Smooth muscle cell (in vitro differentiated cells): ENCODE measurements at regions not wholly inside any gene's neighbourhood (a gene's known extent, or its start where the extent isn't known, plus 50 kb on each side); places are given as distances from the start of the nearest gene placed in this dataset.

ENCODE experiments used
- DNase-seq: peaks from one replicate; lab custom pipeline; 2025; ENCODE audit not compliant: unreplicated experiment; lab: John Stamatoyannopoulos, UW
- H2AFZ ChIP-seq: fragments of 200-600 bp; sonication (generic); 2 replicates; pipeline ENCODE4 v1.6.0; 2016; ENCODE audit warnings: antibody characterized with exemption, low read depth, mild to moderate bottlenecking
- H3F3A ChIP-seq: fragments of 200-600 bp; sonication (generic); 2 replicates; pipeline ENCODE4 v1.6.0; 2017; ENCODE audit warnings: antibody characterized with exemption, low read depth
- H3K27ac ChIP-seq: fragments of 200-600 bp; sonication (generic); 2 replicates; pipeline ENCODE4 v1.5.1; 2016; ENCODE audit warnings: low read depth, mild to moderate bottlenecking
- H3K27me3 ChIP-seq: fragments of 200-600 bp; sonication (generic); 2 replicates; pipeline ENCODE4 v1.6.1; 2016; ENCODE audit warnings: low read depth, mild to moderate bottlenecking
- H3K36me3 ChIP-seq: fragments of 200-600 bp; sonication (generic); 2 replicates; pipeline ENCODE4 v1.5.1; 2016; ENCODE audit warnings: low read depth
- H3K4me1 ChIP-seq: fragments of 200-600 bp; sonication (generic); 2 replicates; pipeline ENCODE4 v1.5.1; 2016; ENCODE audit warnings: low read depth
- H3K4me2 ChIP-seq: fragments of 200-600 bp; sonication (generic); 2 replicates; pipeline ENCODE4 v1.6.0; 2016; ENCODE audit warnings: mild to moderate bottlenecking
- H3K4me3 ChIP-seq: fragments of 200-600 bp; sonication (generic); 2 replicates; pipeline ENCODE4 v1.5.1; 2016; ENCODE audit warnings: mild to moderate bottlenecking
- H3K79me2 ChIP-seq: fragments of 200-600 bp; sonication (generic); 2 replicates; pipeline ENCODE4 v1.6.0; 2016; ENCODE audit warnings: low read depth, mild to moderate bottlenecking
- H3K9ac ChIP-seq: fragments of 200-600 bp; sonication (generic); 2 replicates; pipeline ENCODE4 v1.6.0; 2016; ENCODE audit warnings: low read depth
- H3K9me3 ChIP-seq: fragments of 200-600 bp; sonication (generic); replicated peaks from 2 replicates; pipeline ENCODE4 v1.5.1; 2016; ENCODE audit warnings: low read depth
- H4K20me1 ChIP-seq: fragments of 200-600 bp; sonication (generic); 2 replicates; pipeline ENCODE4 v1.6.0; 2016; ENCODE audit warnings: low read depth
- WGBS: methylation state at CpG from one replicate; pipeline ENCODE4 v1.1.7; 2016; ENCODE audit warnings: low lambda C conversion rate; 5-methylcytosine and 5-hydroxymethylcytosine counted together
- TF ChIP-seq, protein P1 (sequence below): fragments of 200-600 bp; sonication (generic); IDR thresholded peaks from 2 replicates; pipeline ENCODE4 v1.5.1; 2017; ENCODE audit warnings: borderline replicate concordance, mild to moderate bottlenecking, antibody characterized with exemption; ENCODE audit not compliant: insufficient read depth, poor library complexity, severe bottlenecking

DNA sequence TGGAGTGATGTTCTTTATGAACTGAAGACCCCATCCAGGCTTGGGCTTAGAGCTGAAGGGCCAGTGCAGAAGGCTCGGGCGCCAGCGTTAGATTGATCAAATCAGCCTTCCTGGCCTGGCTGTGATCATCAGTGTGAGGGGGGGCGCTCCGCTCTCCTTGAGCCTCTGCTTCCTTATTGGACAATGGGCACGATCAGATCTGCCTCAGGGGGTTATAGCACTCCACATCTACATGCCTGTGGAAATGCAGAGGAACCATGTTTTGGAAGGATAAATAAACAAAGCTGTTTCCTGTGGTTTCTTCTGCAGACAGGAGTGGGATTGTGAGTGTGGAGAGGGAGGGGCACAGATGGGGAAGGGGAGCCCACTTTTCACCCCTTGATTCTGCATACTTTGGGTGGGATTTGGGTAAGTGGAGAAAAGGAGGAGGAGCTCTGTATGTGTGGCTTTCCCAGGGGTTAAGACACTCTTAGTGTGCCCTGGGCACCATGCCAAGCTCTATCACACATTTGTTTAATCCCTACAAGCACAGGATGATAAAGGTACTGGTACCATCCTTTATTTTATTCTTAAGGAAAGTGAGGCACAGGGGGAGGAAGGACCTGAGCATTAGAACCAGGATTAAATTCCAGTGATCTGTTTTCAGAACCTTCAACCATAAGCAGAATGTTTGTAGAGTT lies 150.5 kb downstream of the EN1 start:
- 61% methylated on average over 6 of the region's 6 CpGs for WGBS
- no peaks in the 10 kb centered on the region for H4K20me1 ChIP-seq
- DNase-seq = no peak

DNA sequence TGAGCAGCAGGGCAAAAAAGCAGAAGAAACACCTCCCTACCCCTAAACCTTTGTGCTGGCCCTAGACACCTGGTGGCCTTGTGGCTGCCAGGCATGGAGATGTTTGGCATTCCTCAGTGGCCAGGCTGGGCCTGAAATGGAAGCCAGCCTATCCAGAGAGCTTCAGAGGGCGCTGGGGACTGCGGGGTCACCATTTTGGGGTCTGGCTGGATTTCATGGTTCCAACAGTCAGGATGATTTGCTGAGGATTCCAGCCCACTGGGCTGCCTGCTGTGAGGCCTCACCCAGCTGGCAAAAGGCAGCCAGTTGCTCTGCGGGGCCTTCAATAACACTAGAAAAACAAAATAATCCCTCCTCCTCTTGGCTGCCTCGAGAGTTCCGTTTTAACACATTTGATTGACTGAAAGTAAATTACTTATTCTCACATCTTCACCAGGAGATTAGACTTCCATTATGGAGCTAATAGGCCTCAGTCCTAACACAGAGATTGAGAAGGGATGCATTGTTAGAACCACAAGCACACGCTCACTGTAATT lies 154.1 kb downstream of the EN1 start:
- H3K36me3 ChIP-seq = no peaks in the 10 kb centered on the region
- no peak overlapping the region for H3K27ac ChIP-seq
- TF ChIP-seq, protein P1, sequence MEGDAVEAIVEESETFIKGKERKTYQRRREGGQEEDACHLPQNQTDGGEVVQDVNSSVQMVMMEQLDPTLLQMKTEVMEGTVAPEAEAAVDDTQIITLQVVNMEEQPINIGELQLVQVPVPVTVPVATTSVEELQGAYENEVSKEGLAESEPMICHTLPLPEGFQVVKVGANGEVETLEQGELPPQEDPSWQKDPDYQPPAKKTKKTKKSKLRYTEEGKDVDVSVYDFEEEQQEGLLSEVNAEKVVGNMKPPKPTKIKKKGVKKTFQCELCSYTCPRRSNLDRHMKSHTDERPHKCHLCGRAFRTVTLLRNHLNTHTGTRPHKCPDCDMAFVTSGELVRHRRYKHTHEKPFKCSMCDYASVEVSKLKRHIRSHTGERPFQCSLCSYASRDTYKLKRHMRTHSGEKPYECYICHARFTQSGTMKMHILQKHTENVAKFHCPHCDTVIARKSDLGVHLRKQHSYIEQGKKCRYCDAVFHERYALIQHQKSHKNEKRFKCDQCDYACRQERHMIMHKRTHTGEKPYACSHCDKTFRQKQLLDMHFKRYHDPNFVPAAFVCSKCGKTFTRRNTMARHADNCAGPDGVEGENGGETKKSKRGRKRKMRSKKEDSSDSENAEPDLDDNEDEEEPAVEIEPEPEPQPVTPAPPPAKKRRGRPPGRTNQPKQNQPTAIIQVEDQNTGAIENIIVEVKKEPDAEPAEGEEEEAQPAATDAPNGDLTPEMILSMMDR = no peak
- no peak for DNase-seq
- no peaks in the 10 kb centered on the region for H3K79me2 ChIP-seq
- WGBS = 76% methylated on average over 6 of the region's 6 CpGs
- no peaks in the 10 kb centered on the region for H4K20me1 ChIP-seq
- H3K27me3 ChIP-seq = no peaks in the 10 kb centered on the region
- H3K9ac ChIP-seq = no peak overlapping the region
- no peak overlapping the region for H3K4me3 ChIP-seq
- H3K9me3 ChIP-seq = no peaks in the 10 kb centered on the region
- no peak overlapping the region for H3K4me2 ChIP-seq
- H3F3A ChIP-seq = no peaks in the 10 kb centered on the region
- H3K4me1 ChIP-seq = no peaks in the 10 kb centered on the region
- H2AFZ ChIP-seq = no peak overlapping the region

More for the DNA sequence above, 150.5 kb downstream of the EN1 start:
- Histone ChIP-seq H3K79me2 (no peaks in the 10 kb centered on the region), H3K4me1 (no peaks in the 10 kb centered on the region), H3F3A (no peaks in the 10 kb centered on the region), H3K9me3 (no peaks in the 10 kb centered on the region), H2AFZ (no peak overlapping the region), H3K36me3 (no peaks in the 10 kb centered on the region), H3K4me3 (no peak overlapping the region), H3K4me2 (no peak overlapping the region), H3K27ac (no peak overlapping the region), H3K9ac (no peak overlapping the region), H3K27me3 (no peaks in the 10 kb centered on the region)
- TF ChIP-seq, protein P1 = no peak

DNA sequence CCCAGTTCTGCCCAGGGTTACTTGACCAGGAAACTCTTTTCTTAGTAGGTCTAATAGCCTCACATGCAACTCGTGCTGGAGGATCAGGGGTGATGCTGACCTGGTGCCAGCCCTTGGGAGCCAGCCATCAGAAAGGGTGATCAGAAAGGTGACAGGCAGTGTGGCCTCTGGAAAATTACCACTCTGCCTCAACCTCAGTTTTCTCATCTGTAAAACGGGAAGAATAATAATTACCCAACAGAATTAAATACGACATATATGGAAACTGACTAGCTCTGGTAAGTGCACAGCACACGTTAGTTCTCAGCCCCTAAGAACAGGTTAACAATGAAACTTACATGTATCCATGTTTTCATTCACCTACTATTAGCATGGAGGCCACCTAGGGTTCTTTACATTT lies 157.6 kb downstream of the EN1 start:
- DNase-seq = no peak
- H3K27ac ChIP-seq = no peak overlapping the region
- H3K36me3 ChIP-seq = no peaks in the 10 kb centered on the region
- no peaks in the 10 kb centered on the region for H3K9me3 ChIP-seq
- H3K4me2 ChIP-seq = no peak overlapping the region
- no peaks in the 10 kb centered on the region for H3K4me1 ChIP-seq
- no peaks in the 10 kb centered on the region for H3K79me2 ChIP-seq
- H3K27me3 ChIP-seq = no peaks in the 10 kb centered on the region
- WGBS = 91% methylated on average over 4 of the region's 4 CpGs
- no peak overlapping the region for H3K9ac ChIP-seq
- H2AFZ ChIP-seq = no peak overlapping the region
- H4K20me1 ChIP-seq = no peaks in the 10 kb centered on the region
- H3F3A ChIP-seq = no peaks in the 10 kb centered on the region
- no peak overlapping the region for H3K4me3 ChIP-seq
- TF ChIP-seq, protein P1 = no peak

DNA sequence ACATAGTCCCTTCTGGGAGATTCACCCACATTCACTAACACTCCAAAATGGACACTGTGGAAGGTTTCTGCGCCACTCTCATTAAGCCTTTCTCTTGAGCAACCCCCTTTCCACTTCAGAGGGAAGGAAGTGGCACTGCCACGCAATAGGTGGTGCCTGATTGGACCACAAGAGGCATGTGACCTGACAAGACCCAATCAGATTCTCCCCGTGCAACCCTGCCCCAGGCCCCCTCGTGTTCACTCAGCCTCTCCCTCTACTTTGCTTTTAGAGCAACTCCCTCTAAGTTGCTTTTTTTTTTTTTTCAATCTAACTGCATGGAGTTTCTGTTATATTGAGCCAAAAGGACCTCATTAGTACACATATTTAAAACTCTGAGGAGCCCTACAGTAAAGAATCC lies 158.0 kb downstream of the EN1 start:
- TF ChIP-seq, protein P1 = no peak
- no peaks in the 10 kb centered on the region for H4K20me1 ChIP-seq

More for the DNA sequence above, 158.0 kb downstream of the EN1 start:
- Histone ChIP-seq H3K9ac (no peak overlapping the region), H3K36me3 (no peaks in the 10 kb centered on the region), H3K79me2 (no peaks in the 10 kb centered on the region), H3K4me1 (no peaks in the 10 kb centered on the region), H3K9me3 (no peaks in the 10 kb centered on the region), H3K27ac (no peak overlapping the region), H3K4me3 (no peak overlapping the region), H2AFZ (no peak overlapping the region), H3F3A (no peaks in the 10 kb centered on the region), H3K27me3 (no peaks in the 10 kb centered on the region), H3K4me2 (no peak overlapping the region)
- WGBS = 91% methylated on average over 4 of the region's 4 CpGs
- no peak for DNase-seq
